Peyer's patch (tissue), 4 donors: ENCODE measurements at regions not wholly inside any gene's neighbourhood (a gene's known extent, or its start where the extent isn't known, plus 50 kb on each side); places are given as distances from the start of the nearest gene placed in this dataset.

Experiments used
- DNase-seq, 3 donors: peaks; one replicate each; pipeline ENCODE4 v3.0.0-alpha.2; 2017 to 2019
- H3K27ac ChIP-seq, 4 donors: fragments of 200-600 bp; sonication (generic); one replicate each; pipeline ENCODE4 v1.5.1; 2016 to 2019
- H3K27me3 ChIP-seq, 2 donors: fragments of 200-600 bp; sonication (generic); one replicate each; pipeline ENCODE4 v1.5.1; 2019
- H3K36me3 ChIP-seq, 3 donors: fragments of 200-600 bp; sonication (generic); one replicate each; pipeline ENCODE4 v1.5.1; 2016 to 2019
- H3K4me1 ChIP-seq, 4 donors: fragments of 200-600 bp; sonication (generic); one replicate each; pipeline ENCODE4 v1.5.1; 2016 to 2019
- H3K4me3 ChIP-seq, 4 donors: fragments of 200-600 bp; sonication (generic); 1 replicate in 3 of 4; 2 replicates in 1 of 4; pipeline ENCODE4 v1.5.1; 2016 to 2019; ENCODE audit warnings: mild to moderate bottlenecking in 1 of 4
- H3K9me3 ChIP-seq, 4 donors: fragments of 200-600 bp; sonication (generic); one replicate each; pipeline ENCODE4 v1.5.1; 2016 to 2019; ENCODE audit warnings: mild to moderate bottlenecking in 1 of 4
- POLR2A ChIP-seq, 2 donors: fragments of 450-650 bp; IDR thresholded peaks; one replicate each; pipeline ENCODE4 v1.5.1; 2017; ENCODE audit warnings: antibody characterized with exemption in 2 of 2, mild to moderate bottlenecking in 2 of 2, moderate library complexity in 2 of 2
- TF ChIP-seq, protein P1 (sequence below), 6 experiments: fragments of 450-650 bp in 4 of 6; fragments of 200-600 bp in 2 of 6; sonication (generic) in 1 of 6; IDR thresholded peaks; one replicate each; pipeline ENCODE4 v1.5.1; 2017 to 2019; ENCODE audit warnings: antibody characterized with exemption in 6 of 6, mild to moderate bottlenecking in 3 of 6, moderate library complexity in 1 of 6

DNA sequence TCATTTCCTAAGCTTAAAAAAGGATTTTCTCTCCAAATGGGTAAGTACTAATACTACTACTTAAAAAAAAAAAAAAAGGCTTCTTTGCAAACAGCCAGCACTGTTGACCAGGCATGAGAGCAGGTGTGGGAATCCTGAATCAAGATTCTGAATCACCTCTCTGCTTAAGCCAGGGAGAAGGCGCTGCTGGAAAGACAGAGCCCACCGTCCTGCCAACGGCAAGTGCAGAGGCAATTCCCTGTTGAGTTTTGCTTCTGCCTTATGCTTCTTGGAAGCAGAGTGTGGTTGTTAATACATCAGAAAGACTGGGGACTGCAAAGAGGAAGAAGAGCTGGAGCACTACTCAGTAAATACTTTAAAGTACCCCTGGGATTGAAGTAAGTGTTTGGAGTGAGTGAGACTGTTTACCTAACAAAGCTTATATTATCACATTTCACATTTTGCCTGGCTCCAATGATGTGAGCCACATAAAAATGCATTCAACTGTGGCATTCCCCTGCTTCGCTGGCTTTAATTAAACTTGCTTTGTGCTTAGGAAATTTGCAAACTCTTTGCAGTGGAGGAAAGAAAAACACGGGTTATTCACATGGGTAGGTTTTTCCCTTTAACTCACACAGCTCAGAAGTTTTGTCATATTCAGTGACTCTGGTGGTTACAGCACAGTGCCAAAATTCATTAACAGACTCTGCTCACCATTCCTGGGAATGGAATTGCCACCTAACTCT is 86.0 kb upstream of the KIF2B start:
- H3K9me3 ChIP-seq, result no peaks in the 10 kb centered on the region
- H3K27me3 ChIP-seq, result no peaks in the 10 kb centered on the region
- H3K4me1 ChIP-seq, result no peaks in the 10 kb centered on the region
- TF ChIP-seq, protein P1, sequence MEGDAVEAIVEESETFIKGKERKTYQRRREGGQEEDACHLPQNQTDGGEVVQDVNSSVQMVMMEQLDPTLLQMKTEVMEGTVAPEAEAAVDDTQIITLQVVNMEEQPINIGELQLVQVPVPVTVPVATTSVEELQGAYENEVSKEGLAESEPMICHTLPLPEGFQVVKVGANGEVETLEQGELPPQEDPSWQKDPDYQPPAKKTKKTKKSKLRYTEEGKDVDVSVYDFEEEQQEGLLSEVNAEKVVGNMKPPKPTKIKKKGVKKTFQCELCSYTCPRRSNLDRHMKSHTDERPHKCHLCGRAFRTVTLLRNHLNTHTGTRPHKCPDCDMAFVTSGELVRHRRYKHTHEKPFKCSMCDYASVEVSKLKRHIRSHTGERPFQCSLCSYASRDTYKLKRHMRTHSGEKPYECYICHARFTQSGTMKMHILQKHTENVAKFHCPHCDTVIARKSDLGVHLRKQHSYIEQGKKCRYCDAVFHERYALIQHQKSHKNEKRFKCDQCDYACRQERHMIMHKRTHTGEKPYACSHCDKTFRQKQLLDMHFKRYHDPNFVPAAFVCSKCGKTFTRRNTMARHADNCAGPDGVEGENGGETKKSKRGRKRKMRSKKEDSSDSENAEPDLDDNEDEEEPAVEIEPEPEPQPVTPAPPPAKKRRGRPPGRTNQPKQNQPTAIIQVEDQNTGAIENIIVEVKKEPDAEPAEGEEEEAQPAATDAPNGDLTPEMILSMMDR (IDR thresholded peaks at IDR 0.05), result no peak
- no peak for TF ChIP-seq POLR2A (IDR thresholded peaks at IDR 0.05)
- H3K4me3 ChIP-seq, result no peak overlapping the region
- no peak for DNase-seq
- no peak overlapping the region for H3K27ac ChIP-seq
- no peaks in the 10 kb centered on the region for H3K36me3 ChIP-seq

DNA sequence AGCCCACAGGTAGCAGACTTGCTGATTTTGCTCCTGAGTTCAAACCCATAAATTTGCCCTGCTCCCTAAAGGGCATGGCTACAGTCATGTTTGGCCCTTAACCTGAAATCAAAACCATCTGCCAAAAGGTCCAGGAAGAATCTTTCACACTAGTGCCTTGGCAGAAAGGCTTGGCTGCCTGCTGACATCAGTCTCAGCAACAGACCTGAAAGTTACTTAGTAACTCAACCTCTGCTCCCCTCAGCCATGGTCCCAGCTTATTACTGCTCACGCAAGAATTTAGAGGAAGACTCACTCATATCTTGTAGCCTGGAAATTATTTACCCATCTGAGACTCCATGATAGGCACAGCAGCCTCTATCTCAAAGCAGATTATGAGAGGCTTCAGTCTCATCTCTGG is 98.0 kb upstream of the KIF2B start:
- Histone ChIP-seq H3K27ac (no peak overlapping the region), H3K9me3 (no peaks in the 10 kb centered on the region), H3K4me3 (no peak overlapping the region), H3K4me1 (no peaks in the 10 kb centered on the region), H3K27me3 (no peaks in the 10 kb centered on the region), H3K36me3 (no peaks in the 10 kb centered on the region)
- no peak for TF ChIP-seq POLR2A (IDR thresholded peaks at IDR 0.05)
- TF ChIP-seq, protein P1 (IDR thresholded peaks at IDR 0.05), result no peak
- no peak for DNase-seq

DNA sequence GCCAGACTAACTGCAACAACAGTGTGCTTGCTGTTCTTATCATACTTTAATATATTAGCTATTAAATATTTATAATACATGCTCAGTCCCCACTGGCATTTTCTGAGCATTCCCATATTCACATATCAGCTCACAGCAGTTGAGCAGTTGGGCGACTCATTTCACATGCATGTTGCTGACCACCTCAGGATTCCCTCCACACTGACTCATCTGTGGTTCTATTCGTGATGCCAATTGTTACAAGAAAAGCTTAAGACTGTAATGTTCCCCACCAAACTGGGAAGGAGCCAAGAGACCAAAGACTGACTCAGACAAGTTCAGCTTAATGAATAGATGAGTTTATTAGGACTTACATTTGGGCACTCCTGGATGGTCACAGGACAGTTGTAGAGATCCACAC is 100.3 kb upstream of the KIF2B start:
- no peak for TF ChIP-seq POLR2A (IDR thresholded peaks at IDR 0.05)
- TF ChIP-seq, protein P1 (IDR thresholded peaks at IDR 0.05), result no peak
- Histone ChIP-seq H3K27ac (no peak overlapping the region), H3K27me3 (no peaks in the 10 kb centered on the region), H3K9me3 (no peaks in the 10 kb centered on the region), H3K4me3 (no peak overlapping the region), H3K4me1 (no peaks in the 10 kb centered on the region), H3K36me3 (no peaks in the 10 kb centered on the region)
- DNase-seq, result no peak

DNA sequence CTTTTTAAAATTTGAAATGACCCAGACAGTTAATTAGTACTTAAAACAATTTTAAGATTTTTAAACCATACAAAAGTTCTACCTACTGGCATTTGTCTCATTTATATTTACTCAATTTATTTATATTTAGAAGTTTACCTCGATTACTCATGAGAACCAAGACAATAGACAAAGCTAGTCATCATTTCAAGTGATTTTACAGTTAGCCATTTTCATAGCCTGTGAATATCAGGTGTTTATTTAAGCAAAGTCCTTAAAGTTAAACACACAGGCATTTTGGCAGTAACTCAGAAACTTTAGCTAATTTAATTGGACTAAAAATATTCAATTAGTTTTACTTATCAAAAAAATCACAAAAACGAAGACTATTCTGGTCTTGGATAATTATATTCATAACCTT is 101.6 kb upstream of the KIF2B start:
- DNase-seq, result no peak
- H3K9me3 ChIP-seq, result no peaks in the 10 kb centered on the region
- no peaks in the 10 kb centered on the region for H3K27me3 ChIP-seq
- no peaks in the 10 kb centered on the region for H3K36me3 ChIP-seq
- no peak overlapping the region for H3K27ac ChIP-seq
- no peaks in the 10 kb centered on the region for H3K4me1 ChIP-seq
- TF ChIP-seq POLR2A (IDR thresholded peaks at IDR 0.05), result no peak
- TF ChIP-seq, protein P1 (IDR thresholded peaks at IDR 0.05), result no peak
- no peak overlapping the region for H3K4me3 ChIP-seq

DNA sequence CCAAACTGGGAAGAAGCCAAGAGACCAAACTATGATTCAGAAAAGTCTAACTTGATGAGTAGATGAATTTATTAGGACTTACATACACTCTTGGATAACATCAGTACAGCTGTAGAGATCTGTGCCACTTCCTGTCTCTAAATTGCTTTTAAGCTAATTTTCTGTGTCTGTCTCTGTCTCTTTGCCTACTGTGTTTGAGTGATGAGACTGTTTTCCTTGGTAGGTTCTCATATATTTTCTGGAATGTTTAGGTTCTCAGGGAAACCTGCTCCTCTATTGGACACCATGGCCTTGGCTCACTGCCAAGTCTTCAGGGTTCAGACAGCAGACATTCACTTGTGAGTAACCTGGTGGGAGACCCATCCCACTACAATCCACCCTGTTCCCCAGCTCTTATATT is 103.5 kb upstream of the KIF2B start:
- H3K27ac ChIP-seq, result no peak overlapping the region
- TF ChIP-seq, protein P1 (IDR thresholded peaks at IDR 0.05), result no peak
- TF ChIP-seq POLR2A (IDR thresholded peaks at IDR 0.05), result no peak

More for the DNA sequence above, 103.5 kb upstream of the KIF2B start:
- no peak for DNase-seq
- no peaks in the 10 kb centered on the region for H3K4me1 ChIP-seq
- no peaks in the 10 kb centered on the region for H3K27me3 ChIP-seq
- H3K36me3 ChIP-seq, result no peaks in the 10 kb centered on the region
- no peak overlapping the region for H3K4me3 ChIP-seq
- no peaks in the 10 kb centered on the region for H3K9me3 ChIP-seq
